Activated CD4-positive, CD25-positive, alpha-beta regulatory T cell (primary cell): ENCODE measurements at regions not wholly inside any gene's neighbourhood (a gene's known extent, or its start where the extent isn't known, plus 50 kb on each side); places are given as distances from the start of the nearest gene placed in this dataset.

Experiments used
- DNase-seq, 4 experiments: peaks; one replicate each; lab custom pipeline; 2025; lab: John Stamatoyannopoulos, UW

GRCh38 chr19:32201636-32202051 lies 143.8 kb upstream of the ZNF507 start:
- no peak for DNase-seq

DNA sequence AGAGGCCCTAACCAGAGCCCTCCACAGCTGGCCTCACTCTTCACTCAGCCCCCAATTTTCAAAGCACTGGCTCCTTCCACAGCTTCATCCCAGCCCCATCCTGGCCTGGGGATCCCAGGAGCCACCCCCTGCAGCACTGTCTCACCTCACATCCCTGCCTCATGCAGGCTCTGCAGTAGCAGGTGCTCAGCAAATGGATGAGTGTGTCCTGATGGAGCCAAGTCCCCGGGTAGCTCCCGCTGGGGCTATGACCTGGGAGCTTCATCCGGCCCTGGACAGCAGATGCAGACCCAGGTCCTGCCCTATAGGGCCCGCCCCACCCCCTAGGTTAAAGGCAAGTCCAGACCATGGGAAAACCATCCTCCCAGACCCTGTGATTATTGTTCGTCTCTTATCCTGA lies 143.2 kb upstream of the ZNF507 start:
- no peak for DNase-seq

DNA sequence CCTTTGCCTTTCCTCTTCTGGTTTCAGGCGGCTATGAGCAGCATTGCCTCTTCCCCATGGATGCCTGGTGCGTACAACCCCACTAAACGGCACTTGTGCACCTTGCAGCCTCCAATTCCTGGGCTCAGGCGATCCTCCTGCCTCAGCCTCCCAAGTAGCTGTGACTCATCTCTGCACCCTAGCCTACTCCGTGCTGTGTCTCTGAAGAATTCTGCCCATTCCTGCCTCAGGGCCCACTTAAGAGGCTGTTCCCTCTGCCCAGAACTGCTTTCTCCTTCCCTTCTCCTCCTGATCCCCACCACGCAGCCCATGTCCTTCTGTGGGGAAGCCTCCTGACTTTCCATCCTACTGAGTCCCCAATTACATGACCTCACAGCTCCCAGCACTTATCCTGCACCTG lies 142.2 kb upstream of the ZNF507 start:
- no peak for DNase-seq

- no peak for DNase-seq
Measured at GRCh38 chr19:32206065-32206464, 139.3 kb upstream of the ZNF507 start.

DNA sequence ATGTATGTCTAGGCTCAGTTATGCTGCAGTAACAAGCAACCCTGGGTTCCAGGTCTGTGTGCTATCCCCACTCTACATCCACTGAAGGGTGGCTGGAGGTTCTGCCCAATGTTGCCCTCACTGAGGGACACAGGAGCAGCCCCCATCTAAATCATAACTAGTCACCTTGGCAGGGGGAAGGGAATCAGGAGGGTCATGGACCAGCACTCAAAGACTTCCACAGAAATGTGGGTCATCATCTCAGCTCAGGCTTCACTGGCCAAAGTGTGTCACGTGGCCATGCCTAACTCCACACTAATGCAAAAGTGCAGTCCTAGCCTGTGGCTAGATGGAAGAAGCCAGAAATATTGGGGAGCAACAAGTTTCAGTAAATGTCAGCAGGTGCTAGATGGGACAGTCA lies 137.3 kb upstream of the ZNF507 start:
- DNase-seq: no peak

- DNase-seq: no peak
Measured at GRCh38 chr19:32219392-32219791, 126.0 kb upstream of the ZNF507 start.

GRCh38 chr19:32219881-32220472 lies 125.4 kb upstream of the ZNF507 start:
- no peak for DNase-seq

- DNase-seq: no peak
Measured at GRCh38 chr19:32220951-32221350, 124.5 kb upstream of the ZNF507 start.

GRCh38 chr19:32222556-32222955 lies 122.9 kb upstream of the ZNF507 start:
- no peak for DNase-seq

DNA sequence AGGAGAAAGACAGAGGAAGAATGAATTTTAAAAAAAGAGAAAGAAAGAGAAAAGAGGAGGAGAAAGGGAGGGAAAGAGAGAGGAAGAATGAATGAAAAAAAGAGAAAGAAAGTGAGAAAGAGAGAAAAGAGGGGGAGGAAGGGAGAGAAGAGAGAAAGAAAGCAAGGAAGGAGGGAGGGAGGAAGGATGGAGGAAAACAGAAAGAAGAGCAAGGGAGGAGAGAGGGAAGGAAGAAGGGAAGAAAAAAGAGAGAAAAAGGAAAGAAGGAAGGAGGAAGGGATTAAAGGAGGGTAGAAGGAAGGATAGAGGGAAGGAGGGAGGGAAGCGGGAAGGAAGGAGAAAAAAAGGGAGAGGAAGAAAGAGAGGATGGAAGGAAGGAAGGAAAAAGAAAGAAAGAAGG lies 122.3 kb upstream of the ZNF507 start:
- no peak for DNase-seq

DNA sequence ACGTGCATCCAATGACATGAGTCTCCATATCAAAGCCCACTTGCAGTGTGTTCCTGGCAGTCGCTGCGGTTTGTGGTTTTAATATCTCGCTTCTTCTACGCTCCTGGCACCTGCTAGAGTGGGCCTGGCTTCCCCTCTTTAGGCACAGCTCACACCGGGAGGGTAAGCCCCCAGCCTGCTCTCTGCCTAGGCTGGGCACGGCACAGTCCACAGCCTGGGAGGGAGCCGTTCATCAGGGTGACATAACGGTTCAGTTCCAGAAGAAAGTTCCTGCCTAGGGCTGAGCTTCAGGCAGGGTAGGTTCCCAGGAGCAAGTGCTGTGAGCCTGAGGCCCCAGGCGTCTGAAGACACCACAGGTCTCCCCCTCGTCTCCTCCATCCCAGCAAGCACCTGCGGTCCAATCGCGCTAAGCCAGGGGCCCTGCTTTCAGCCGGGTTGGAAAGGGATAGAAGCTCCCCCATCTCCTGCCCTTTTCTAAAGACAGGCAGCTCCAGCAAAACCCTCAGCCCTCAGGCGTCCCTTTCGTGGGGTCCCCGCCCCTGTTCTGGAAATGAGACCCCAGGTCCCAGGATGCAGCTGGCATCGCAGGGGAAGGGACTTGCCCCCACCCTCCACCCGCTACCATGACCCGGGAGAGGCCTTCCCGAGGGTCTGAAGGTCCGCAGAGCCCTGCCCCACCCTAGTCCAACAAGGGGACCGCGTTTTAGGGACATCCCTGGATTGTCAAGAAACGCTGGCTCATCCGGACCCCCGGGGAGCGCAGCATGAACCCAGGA lies 121.6 kb upstream of the ZNF507 start:
- DNase-seq: no peak

GRCh38 chr19:32224371-32225244 lies 120.8 kb upstream of the ZNF507 start:
- peak; percentile 9 to 39 (median 21) for DNase-seq

DNA sequence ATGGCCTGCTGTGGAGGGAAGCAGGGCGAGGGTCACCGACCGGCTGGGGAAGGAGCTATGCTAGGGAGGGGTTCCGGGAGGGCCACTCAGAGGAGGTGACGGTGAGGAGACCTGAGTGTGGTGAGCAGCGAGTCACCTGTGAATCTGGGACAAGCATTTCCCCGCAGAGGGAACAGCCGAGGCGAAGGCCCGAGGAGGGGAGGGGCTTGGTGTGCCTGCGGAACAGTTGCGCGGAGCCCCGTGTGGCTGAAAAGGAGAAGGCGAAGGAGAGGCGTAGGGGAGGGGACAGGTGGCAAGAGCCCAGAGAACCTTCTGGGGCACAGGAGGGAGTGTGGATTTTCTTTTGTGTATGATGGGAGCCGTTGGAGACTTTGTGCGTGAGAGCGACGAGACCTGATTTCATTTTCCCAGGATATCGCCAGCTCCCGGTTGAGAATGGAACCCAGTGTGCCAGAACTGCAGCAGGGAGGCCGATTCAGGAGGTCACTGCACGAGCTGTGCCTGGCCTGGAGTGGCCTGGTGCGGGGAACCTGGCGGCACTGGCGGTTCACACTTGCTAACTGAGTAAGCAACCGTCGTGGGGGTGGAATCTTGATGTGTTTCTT lies 117.7 kb upstream of the ZNF507 start:
- DNase-seq: no peak

- DNase-seq: no peak
Measured at GRCh38 chr19:32230441-32230840, 115.0 kb upstream of the ZNF507 start.

DNA sequence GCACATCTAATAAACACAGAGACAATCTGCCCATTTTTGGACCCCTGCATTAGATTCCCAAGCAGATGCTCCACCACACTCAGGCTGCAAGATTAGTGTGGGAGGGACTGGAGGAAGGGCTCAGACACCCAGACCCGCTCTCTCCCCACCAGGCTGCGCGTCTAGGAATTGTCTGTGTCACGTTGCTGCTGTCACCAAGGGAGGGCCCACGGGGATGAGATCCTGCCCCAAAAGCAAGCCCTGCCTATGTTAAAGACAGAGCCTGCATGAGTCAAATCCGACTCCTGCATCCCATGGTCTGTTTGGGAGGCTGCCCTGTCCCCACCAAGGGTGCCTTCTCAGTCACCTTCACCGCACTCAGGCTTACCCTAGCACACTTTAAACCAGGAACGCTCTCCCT lies 114.4 kb upstream of the ZNF507 start:
- no peak for DNase-seq

DNA sequence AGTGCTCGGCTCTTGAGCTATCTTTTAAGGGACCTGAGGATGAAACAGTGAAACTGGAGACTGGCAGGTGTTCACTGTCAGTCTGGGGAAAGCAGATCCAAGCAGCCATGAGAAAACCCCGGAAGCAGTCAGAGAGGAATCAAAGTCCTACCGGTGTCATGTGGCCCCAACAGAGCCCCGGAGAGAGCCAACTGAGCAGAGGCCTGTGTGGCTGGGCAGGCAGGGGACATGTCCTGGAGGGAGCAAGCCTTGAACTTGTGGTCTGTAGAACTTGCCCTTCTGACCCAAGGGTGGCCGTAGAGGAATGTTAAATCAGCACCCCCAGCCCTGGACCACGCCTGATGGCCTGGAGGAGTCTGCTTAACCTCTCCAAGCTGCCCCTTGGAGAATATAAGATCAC lies 113.7 kb upstream of the ZNF507 start:
- no peak for DNase-seq

DNA sequence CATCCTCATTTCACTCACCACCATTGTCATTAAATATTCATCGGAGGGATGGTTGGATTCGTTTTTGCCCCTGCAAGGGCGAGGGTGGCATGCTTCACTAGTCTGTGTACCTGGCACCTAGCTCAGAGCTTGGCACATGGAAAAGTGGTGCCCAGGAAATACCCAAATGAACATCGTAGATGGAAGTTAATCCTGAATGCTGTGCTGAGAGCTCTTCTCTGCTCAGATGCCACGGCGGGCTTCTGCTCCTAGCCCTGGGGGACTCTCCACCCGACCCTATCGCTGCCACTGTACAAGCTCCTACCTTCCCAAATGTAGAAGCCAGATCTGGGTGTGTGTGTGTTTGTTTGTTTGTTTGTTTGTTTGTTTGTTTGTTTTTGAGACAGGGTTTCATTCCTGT lies 113.0 kb upstream of the ZNF507 start:
- DNase-seq: no peak

- DNase-seq: no peak
Measured at GRCh38 chr19:32233091-32233490, 112.3 kb upstream of the ZNF507 start.

DNA sequence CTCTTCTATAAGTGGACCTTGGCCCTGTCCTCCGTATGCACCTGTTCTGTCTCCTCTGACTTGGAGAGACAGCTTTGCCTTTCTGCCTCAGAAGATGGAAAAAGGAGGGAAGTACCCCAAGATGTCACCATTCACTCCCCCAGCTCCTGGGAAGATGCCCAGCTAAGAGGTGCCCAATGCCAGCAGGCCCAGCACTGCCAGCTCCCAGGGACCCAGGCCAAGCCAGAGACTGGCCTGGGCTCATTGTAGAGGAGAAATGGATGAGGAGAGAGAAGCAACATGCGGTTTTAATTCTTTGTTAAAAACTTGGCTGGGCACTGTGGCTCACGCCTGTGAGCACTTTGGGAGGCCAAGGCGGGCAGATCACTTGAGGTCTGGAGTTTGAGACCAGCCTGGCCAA lies 111.5 kb upstream of the ZNF507 start:
- DNase-seq: no peak

DNA sequence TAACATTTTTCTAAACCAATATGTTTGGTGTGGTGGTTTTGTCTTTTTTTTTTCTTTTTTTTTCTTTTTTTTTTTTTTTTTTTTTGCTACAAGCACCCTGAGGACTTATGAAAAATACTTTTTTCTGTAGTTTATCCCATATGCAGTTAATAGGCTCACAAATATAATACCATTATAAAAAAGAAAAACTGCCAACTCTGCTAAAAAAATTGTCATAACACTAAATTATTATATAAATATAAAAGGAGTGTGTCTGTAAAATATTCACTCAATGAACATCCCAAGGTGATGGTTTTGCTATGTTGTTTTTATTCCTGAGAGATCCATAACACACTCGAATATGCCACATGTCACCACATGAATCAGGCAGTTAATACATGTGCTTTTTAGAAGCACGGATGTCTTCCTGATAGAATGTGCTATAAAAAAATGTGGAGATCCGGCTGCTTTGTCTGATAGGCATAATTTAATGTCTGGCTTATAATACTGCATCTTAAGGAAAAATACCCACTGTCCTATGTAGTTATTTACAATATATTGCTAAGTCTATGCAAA lies 110.7 kb upstream of the ZNF507 start:
- no peak for DNase-seq

DNA sequence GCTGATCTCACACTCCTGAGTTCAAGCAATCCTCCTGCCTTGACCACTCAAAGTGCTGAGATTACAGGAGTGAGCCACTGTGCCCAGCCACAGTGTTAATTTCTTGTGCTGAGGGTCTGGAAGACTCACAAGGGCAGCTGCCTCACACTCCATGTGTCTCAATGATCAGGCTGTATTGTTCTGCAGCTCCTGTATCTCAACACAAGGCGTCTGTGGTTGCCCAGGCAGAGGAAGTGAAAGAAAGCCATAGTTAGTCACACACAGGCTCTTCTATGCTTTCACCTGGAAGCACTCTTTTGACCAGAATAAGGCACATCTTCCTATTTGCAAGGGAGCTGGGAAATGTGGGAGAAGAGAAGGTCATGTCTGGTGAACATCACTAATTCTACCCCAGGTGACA lies 107.3 kb upstream of the ZNF507 start:
- DNase-seq: no peak

DNA sequence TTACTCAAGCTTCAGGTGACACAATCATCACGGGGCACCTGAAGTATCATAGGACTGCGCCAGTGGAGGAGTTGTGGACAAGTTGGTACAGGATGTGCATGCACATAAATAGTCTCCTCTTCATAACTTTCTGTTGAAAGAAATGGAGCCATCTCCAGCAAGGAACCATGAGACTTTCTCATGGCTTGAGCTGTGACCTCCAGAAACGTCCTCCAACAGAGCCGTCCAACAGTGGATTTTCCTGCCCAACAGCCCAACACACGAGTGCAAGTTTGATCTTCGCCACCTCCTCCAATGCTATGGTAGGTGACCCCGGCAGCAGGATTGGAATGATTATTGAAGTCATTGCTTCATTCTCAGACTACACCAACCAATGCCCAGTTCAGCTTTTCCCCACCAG lies 105.1 kb upstream of the ZNF507 start:
- DNase-seq: no peak
